Panc1 (cell line): ENCODE measurements at regions not wholly inside any gene's neighbourhood (a gene's known extent, or its start where the extent isn't known, plus 50 kb on each side); places are given as distances from the start of the nearest gene placed in this dataset.

ENCODE experiments used
- ATAC-seq: fragments of 200-7000 bp; cut with Tn5 transposase; 2 replicates; pipeline ENCODE4 v1.9.1; 2020; ENCODE audit warnings: mild to moderate bottlenecking, moderate library complexity
- BruUV-seq: library from RNA; stranded (reverse); fragments of 400-500 nt; replicated peaks from 2 replicates; lab custom pipeline; 2021; lab: Mats Ljungman, UMichigan
- CTCF ChIA-PET: fragments of 300-600 bp; sonication (Branson Sonifier 250); formaldehyde crosslinking; loops from one replicate; lab custom pipeline; 2022; ENCODE audit warnings: antibody characterized with exemption; lab: Charles Lee
- POLR2A ChIA-PET: fragments of 300-600 bp; sonication (Branson Sonifier 250); formaldehyde crosslinking; loops from one replicate; lab custom pipeline; 2022; ENCODE audit warnings: antibody characterized with exemption; lab: Charles Lee
- DNase-seq: peaks from one replicate; pipeline ENCODE4 v3.0.0-alpha.2; 2010; ENCODE audit warnings: low read depth, low spot score
- H3K27ac ChIP-seq: 2 replicates; pipeline ENCODE4 v1.5.1; 2011; ENCODE audit warnings: mild to moderate bottlenecking, low read length, inconsistent platforms
- H3K27me3 ChIP-seq: fragments of 200-500 bp; sonication (Bioruptor generic); 2 replicates; pipeline ENCODE4 v1.6.0; 2014; ENCODE audit warnings: low read length, inconsistent platforms; ENCODE audit not compliant: control insufficient read depth, insufficient read depth
- H3K36me3 ChIP-seq: fragments of 200-500 bp; sonication (Bioruptor generic); 2 replicates; pipeline ENCODE4 v1.5.1; 2014; ENCODE audit warnings: inconsistent platforms, mild to moderate bottlenecking, low read length, moderate library complexity; ENCODE audit not compliant: control insufficient read depth, insufficient read depth
- H3K4me1 ChIP-seq: 2 replicates; pipeline ENCODE4 v1.5.1; 2011; ENCODE audit warnings: inconsistent platforms, mild to moderate bottlenecking, low read length, moderate library complexity; ENCODE audit not compliant: control insufficient read depth, insufficient read depth
- H3K4me3 ChIP-seq, 2 experiments: 2 replicates each; pipeline ENCODE4 v1.5.1; 2011 to 2012; ENCODE audit warnings: low read depth in 2 of 2, low read length in 2 of 2, mild to moderate bottlenecking in 2 of 2, inconsistent platforms in 1 of 2, moderate library complexity in 1 of 2
- H3K9me3 ChIP-seq: fragments of 200-500 bp; sonication (Bioruptor generic); 2 replicates; pipeline ENCODE4 v1.5.1; 2014; ENCODE audit warnings: low read depth, mild to moderate bottlenecking, inconsistent platforms, low read length, moderate library complexity; ENCODE audit not compliant: control insufficient read depth, insufficient read depth
- POLR2AphosphoS5 ChIP-seq: IDR thresholded peaks from 2 replicates; pipeline ENCODE4 v1.6.1; 2012; ENCODE audit warnings: mild to moderate bottlenecking, low read depth, low read length, moderate library complexity
- SIN3A ChIP-seq: IDR thresholded peaks from 2 replicates; pipeline ENCODE4 v1.6.1; 2012; ENCODE audit warnings: low read depth, mild to moderate bottlenecking, low read length, moderate library complexity, borderline replicate concordance; ENCODE audit not compliant: insufficient read depth
- TCF7L2 ChIP-seq: IDR thresholded peaks from 2 replicates; pipeline ENCODE4 v1.6.1; 2011; ENCODE audit warnings: mild to moderate bottlenecking, low read depth, low read length, inconsistent platforms
- in situ Hi-C: cut with HindIII; loops from 2 replicates; pipeline ENCODE4 v1.10.0; 2016; ENCODE audit warnings: low sequenced_read_pairs, low pct_unique_long_range_greater_than_20kb
- intact Hi-C: fragments of 100-400 bp; cut with micrococcal nuclease; formaldehyde crosslinking; loops from one replicate; pipeline ENCODE4 v1.10.0; 2022; ENCODE audit not compliant: unreplicated experiment
- TF ChIP-seq, protein P1 (sequence below), 2 experiments: IDR thresholded peaks; 2 replicates each; pipeline ENCODE4 v1.6.1; 2011 to 2012; ENCODE audit warnings: low read depth in 2 of 2, control low read depth in 1 of 2, low read length in 1 of 2, mild to moderate bottlenecking in 1 of 2, moderate library complexity in 1 of 2; ENCODE audit not compliant: insufficient read depth in 1 of 2
- TF ChIP-seq, protein P2 (sequence below): fragments of 450-650 bp; IDR thresholded peaks from 2 replicates; pipeline ENCODE4 v1.5.1; 2017; ENCODE audit warnings: mild to moderate bottlenecking

DNA sequence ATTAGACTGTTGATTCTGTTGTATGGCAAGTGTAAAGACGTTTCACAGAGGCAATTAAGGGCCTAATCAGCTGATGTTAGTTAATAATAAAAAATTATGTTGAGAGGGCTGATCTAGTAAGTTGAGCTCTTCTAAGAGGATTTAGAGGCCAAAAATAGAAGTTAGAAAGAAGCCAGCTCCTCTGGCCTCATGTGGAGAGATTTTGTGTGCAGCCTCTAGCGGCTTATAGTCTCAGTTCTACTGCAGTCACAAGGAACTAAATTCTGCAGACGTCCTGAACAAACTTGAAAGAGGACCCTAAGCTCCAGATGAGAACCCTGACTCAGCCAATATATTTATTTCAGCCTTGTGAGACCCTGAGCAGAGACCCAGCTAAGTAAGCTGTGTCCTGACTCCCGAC is 498.6 kb downstream of the BTBD3 start:
- in situ Hi-C loops (no loop called here), intact Hi-C loops (no loop called here)
- ChIA-PET POLR2A (no interaction called here), CTCF (no interaction called here)
- Histone ChIP-seq H3K27ac (no peak overlapping the region), H3K27me3 (no peaks in the 10 kb centered on the region), H3K36me3 (no peaks in the 10 kb centered on the region), H3K4me1 (no peaks in the 10 kb centered on the region), H3K9me3 (no peaks in the 10 kb centered on the region), H3K4me3 (no peak overlapping the region)
- no TSS peak for BruUV-seq
- TF ChIP-seq, protein P1, sequence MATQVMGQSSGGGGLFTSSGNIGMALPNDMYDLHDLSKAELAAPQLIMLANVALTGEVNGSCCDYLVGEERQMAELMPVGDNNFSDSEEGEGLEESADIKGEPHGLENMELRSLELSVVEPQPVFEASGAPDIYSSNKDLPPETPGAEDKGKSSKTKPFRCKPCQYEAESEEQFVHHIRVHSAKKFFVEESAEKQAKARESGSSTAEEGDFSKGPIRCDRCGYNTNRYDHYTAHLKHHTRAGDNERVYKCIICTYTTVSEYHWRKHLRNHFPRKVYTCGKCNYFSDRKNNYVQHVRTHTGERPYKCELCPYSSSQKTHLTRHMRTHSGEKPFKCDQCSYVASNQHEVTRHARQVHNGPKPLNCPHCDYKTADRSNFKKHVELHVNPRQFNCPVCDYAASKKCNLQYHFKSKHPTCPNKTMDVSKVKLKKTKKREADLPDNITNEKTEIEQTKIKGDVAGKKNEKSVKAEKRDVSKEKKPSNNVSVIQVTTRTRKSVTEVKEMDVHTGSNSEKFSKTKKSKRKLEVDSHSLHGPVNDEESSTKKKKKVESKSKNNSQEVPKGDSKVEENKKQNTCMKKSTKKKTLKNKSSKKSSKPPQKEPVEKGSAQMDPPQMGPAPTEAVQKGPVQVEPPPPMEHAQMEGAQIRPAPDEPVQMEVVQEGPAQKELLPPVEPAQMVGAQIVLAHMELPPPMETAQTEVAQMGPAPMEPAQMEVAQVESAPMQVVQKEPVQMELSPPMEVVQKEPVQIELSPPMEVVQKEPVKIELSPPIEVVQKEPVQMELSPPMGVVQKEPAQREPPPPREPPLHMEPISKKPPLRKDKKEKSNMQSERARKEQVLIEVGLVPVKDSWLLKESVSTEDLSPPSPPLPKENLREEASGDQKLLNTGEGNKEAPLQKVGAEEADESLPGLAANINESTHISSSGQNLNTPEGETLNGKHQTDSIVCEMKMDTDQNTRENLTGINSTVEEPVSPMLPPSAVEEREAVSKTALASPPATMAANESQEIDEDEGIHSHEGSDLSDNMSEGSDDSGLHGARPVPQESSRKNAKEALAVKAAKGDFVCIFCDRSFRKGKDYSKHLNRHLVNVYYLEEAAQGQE (IDR thresholded peaks at IDR 0.05; ENCODE audit: insufficient read depth in 1 of 2, low read depth in 2 of 2, low read length in 1 of 2) = no peak
- TF ChIP-seq TCF7L2 = no peak
- no peak for TF ChIP-seq SIN3A
- TF ChIP-seq, protein P2, sequence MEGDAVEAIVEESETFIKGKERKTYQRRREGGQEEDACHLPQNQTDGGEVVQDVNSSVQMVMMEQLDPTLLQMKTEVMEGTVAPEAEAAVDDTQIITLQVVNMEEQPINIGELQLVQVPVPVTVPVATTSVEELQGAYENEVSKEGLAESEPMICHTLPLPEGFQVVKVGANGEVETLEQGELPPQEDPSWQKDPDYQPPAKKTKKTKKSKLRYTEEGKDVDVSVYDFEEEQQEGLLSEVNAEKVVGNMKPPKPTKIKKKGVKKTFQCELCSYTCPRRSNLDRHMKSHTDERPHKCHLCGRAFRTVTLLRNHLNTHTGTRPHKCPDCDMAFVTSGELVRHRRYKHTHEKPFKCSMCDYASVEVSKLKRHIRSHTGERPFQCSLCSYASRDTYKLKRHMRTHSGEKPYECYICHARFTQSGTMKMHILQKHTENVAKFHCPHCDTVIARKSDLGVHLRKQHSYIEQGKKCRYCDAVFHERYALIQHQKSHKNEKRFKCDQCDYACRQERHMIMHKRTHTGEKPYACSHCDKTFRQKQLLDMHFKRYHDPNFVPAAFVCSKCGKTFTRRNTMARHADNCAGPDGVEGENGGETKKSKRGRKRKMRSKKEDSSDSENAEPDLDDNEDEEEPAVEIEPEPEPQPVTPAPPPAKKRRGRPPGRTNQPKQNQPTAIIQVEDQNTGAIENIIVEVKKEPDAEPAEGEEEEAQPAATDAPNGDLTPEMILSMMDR = no peak
- no peak for TF ChIP-seq POLR2AphosphoS5
- no peak for DNase-seq
- no peak for ATAC-seq

DNA sequence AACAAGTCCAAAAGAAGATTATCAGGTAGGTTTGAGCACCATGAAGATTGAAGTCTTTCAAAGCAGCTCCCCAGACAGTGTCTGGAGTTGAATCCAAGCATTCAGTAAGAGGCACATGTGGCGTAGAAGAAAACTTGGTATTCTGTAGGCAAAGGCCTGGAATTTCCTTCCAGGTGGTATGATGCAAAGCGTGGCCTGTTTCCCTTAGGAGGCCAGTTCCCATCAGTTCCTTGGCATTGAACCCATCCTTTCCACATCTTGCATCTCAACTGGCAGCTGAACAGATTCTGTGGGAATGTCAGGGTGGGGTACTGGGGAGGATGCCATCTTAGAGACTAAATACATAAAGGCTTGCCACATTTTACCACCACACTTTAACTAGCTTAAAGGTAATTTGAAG is 516.0 kb downstream of the BTBD3 start:
- no TSS peak for BruUV-seq
- ATAC-seq = no peak
- H3K27ac ChIP-seq = no peak overlapping the region
- POLR2A ChIA-PET = no interaction called here
- no peaks in the 10 kb centered on the region for H3K4me1 ChIP-seq
- H3K9me3 ChIP-seq = no peaks in the 10 kb centered on the region
- H3K36me3 ChIP-seq = no peaks in the 10 kb centered on the region
- in situ Hi-C loops (no loop called here), intact Hi-C loops (no loop called here)
- CTCF ChIA-PET = no interaction called here
- no peak for TF ChIP-seq POLR2AphosphoS5
- TF ChIP-seq, protein P2 = no peak
- TF ChIP-seq, protein P1 (IDR thresholded peaks at IDR 0.05; ENCODE audit: insufficient read depth in 1 of 2, low read depth in 2 of 2, low read length in 1 of 2) = no peak
- no peak for TF ChIP-seq SIN3A
- no peak for TF ChIP-seq TCF7L2
- no peak overlapping the region for H3K4me3 ChIP-seq
- DNase-seq = no peak
- no peaks in the 10 kb centered on the region for H3K27me3 ChIP-seq
